ENCODE measurements at regions not wholly inside any gene's neighbourhood (a gene's known extent, or its start where the extent isn't known, plus 50 kb on each side); places are given as distances from the start of the nearest gene placed in this dataset.
"Not testable (repeated sequence)": the region's sequence is repeated elsewhere in the genome, so short reads cannot be mapped to it uniquely, and the experiment has no call there.

GRCh38 chrX:499870-500364 is 113.2 kb upstream of the PPP2R3B start:
- DNase-seq (ENCODE audit: low read depth): no peak

DNA sequence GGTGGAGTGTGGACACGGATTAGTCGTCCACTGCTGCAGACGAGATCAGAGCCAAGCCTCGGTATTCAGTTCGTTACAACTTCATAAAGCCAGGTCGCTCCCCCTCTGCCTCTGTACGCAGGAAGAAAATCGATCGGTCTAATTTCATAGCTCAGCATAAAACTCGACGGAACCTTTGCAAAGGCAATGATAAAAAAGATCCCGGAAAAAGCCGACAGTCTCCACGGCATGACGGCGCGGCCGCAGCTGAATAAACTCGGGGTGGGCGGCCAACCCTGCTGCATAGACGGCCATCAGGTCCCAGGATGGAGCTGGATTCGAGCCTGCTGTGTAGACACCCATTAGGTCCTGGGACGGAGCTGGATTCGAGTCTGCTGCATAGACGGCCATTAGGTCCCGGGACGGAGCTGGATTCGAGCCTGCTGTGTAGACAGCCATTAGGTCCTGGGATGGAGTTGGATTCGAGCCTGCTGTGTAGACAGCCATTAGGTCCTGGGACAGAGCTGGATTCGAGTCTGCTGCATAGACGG is 113.8 kb upstream of the PPP2R3B start:
- DNase-seq (ENCODE audit: low read depth): no peak

DNA sequence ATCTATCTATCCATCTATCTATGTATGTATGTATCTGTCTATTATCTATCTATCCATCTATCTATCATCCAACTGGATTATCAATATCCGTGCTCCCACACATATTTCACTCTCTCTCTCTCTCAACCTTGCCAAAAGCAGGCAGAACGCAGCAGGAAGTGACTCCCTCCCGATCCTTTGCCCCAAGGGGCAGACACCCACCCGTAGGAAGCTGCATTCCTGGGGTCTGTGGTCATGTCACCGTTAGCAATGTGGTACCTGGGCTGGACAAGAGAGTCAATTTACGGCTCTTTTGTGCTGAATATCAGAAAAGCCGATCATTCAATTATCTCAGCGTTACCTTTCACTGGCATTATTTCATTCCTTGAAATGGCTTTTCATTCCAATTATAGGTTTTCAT is 119.6 kb upstream of the PPP2R3B start:
- no peak for DNase-seq (ENCODE audit: low read depth)

DNA sequence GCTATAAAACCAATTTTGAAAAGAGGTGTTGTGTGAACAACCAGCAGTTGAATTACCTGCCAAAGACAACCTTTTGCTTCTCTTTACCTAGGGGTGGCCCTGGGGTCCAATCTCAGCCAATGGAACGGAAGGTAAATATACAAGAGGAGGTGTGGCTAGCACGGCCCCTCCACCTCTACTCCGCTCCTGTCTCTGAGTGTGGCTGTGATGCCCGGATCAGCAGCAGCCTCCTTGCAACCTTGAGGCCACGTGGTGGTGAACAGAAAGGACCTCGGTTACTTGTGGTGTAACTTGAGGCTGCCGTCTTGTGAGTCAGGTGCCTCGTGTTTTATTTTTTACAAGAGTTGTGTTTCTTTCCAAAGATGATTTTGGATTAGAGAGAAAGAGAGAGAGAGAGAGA is 121.5 kb upstream of the PPP2R3B start:
- DNase-seq (ENCODE audit: low read depth): no peak

- DNase-seq (ENCODE audit: low read depth): not testable (repeated sequence)
Measured at GRCh38 chrX:508821-509220, 121.8 kb upstream of the SHOX start.

- not testable (repeated sequence) for DNase-seq (ENCODE audit: low read depth)
Measured at GRCh38 chrX:511089-511488, 119.5 kb upstream of the SHOX start.

GRCh38 chrX:518319-518718 is 112.3 kb upstream of the SHOX start:
- DNase-seq (ENCODE audit: low read depth): no peak

- no peak for DNase-seq (ENCODE audit: low read depth)
Measured at GRCh38 chrX:519741-520140, 110.8 kb upstream of the SHOX start.

DNA sequence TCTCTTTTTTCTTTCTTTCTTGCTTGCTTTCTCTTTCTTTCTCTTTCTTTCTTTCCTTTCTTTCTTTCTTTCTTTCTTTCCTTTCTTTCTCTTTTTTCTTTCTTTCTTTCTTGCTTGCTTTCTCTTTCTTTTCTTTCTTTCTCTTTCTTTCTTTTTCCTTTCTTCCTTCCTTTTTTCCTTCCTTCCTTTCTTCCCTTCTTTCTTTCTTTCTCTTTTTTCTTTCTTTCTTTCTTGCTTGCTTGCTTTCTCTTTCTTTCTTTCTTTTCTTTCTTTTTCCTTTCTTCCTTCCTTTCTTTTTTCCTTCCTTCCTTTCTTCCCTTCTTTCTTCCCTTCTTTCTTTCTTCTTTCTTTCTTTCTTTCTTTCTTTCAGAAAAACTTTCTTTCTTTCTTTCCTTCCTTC is 108.1 kb upstream of the SHOX start:
- no peak for DNase-seq (ENCODE audit: low read depth)

- no peak for DNase-seq (ENCODE audit: low read depth)
Measured at GRCh38 chrX:525134-525533, 105.5 kb upstream of the SHOX start.

GRCh38 chrX:526295-527224 is 104.0 kb upstream of the SHOX start:
- no peak for DNase-seq (ENCODE audit: low read depth)

- no peak for DNase-seq (ENCODE audit: low read depth)
Measured at GRCh38 chrX:530726-531610, 99.6 kb upstream of the SHOX start.

DNA sequence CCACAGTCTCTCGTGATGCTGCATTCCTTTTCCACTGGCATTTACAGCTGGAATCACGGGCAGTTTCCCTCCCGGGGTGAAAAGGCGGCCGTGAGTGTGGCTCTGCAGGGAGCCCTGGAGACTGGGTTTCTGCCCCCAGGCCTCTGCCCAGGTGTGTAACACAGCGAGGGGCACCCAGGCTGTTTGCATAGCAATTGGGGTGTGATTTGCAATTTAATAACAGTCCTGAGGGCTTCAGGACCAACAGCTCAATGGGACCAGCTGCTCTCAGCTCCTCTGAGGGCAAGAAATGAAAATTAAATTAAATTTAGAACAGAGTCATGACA is 99.0 kb upstream of the SHOX start:
- no peak for DNase-seq (ENCODE audit: low read depth)

DNA sequence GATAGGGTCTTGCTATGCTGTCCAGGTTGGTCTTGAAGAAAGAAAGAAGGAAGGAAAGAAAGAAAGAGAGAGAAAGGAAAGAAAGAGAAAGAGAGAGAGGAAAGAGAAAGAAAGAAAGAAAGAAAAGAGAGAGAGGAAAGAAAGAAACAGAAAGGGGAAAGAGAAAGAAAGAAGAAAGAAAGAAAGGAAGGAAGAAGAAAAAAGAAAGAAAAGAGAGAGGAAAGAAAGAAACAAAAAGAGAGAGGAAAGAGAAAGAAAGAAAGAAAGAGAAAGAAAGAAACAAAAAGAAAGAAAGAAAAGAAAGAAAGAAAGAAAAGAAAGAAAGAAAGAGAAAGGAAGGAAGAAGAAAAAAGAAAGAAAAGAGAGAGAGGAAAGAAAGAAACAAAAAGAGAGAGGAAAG is 95.8 kb upstream of the SHOX start:
- DNase-seq (ENCODE audit: low read depth): no peak

GRCh38 chrX:536616-537015 is 94.0 kb upstream of the SHOX start:
- no peak for DNase-seq (ENCODE audit: low read depth)

- no peak for DNase-seq (ENCODE audit: low read depth)
Measured at GRCh38 chrX:537151-537550, 93.4 kb upstream of the SHOX start.

DNA sequence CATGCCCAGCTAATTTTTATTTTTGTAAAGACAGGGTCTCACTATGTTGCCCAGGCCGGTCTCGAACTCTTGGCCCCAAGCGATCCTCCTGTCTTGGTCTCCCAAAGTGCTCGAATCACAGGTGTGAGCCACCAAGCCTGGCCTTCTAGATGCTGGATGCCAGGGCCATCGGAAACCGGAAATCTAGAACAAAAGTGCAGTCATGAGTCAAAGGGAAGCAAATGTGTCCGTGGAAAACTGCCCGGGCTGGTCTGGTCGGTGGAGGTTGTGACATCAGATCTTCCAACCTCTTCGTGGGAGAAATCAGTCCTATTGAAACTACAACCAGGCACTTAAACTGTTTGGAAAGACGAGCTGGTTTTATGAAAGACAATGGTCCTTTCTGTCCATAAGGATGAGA is 92.3 kb upstream of the SHOX start:
- peak; percentile 5 for DNase-seq (ENCODE audit: low read depth)

DNA sequence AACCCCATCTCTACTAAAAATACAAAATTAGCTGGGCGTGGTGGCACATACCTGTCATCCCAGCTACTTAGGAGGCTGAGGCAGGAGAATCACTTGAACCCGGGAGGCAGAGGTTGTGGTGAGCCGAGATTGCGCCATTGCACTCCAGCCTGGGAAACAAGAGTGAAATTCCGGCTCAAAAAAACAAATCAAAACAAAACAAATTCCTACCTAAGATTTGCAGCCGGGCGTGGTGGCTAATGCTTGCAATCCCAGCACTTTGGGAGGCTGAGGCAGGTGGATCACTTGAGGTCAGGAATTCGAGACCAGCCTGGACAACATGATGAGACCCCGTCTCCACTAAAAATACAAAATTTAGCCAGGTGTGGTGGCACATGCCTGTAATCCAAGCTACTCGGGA is 89.6 kb upstream of the SHOX start:
- not testable (repeated sequence) for DNase-seq (ENCODE audit: low read depth)

- DNase-seq (ENCODE audit: low read depth): no peak
Measured at GRCh38 chrX:542179-542578, 88.4 kb upstream of the SHOX start.

GRCh38 chrX:545452-545885 is 85.1 kb upstream of the SHOX start:
- no peak for DNase-seq (ENCODE audit: low read depth)

- DNase-seq (ENCODE audit: low read depth): no peak
Measured at GRCh38 chrX:550514-550913, 80.1 kb upstream of the SHOX start.

DNA sequence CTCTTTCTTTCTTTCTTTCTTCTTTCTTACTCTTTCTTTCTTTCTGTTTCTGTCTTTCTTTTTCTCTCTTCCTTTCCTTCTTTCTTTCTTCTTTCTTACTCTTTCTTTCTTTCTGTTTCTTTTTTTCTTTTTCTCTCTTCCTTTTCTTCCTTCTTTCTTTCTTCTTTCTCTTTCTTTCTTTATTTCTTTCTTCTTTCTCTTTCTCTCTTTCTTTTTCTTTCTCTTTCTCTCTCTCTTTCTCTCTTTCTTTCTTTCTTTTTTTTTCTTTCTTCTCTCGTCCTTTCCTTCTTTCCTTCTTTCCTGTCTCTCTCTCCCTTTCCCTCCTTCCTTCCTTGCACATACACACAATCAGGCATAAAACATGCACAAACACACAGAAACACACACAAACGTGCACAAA is 79.3 kb upstream of the SHOX start:
- DNase-seq (ENCODE audit: low read depth): no peak

GRCh38 chrX:552496-552895 is 78.1 kb upstream of the SHOX start:
- DNase-seq (ENCODE audit: low read depth): no peak
